GM23338 (cell line): ENCODE measurements at regions not wholly inside any gene's neighbourhood (a gene's known extent, or its start where the extent isn't known, plus 50 kb on each side); places are given as distances from the start of the nearest gene placed in this dataset.

Experiments
- CTCF ChIP-seq, 2 experiments: fragments of 200-600 bp in 1 of 2; sonication (generic) in 1 of 2; conservative IDR thresholded peaks; 2 replicates each; pipeline versions ENCODE4 v1.5.1 to v1.6.1; 2016 to 2017; ENCODE audit warnings: antibody characterized with exemption in 2 of 2, low read depth in 2 of 2, mild to moderate bottlenecking in 2 of 2, moderate library complexity in 1 of 2
- EZH2phosphoT487 ChIP-seq: fragments of 200-600 bp; sonication (generic); IDR thresholded peaks from one replicate; pipeline ENCODE4 v1.8.1; 2018; ENCODE audit warnings: antibody characterized with exemption; ENCODE audit not compliant: unreplicated experiment
- POLR2AphosphoS5 ChIP-seq: IDR thresholded peaks from 2 replicates; pipeline ENCODE4 v1.6.1; 2016; ENCODE audit warnings: antibody characterized with exemption, low read depth
- REST ChIP-seq: IDR thresholded peaks from one replicate; pipeline ENCODE4 v1.6.1; 2018; ENCODE audit warnings: antibody characterized with exemption; ENCODE audit not compliant: unreplicated experiment
- ZNF114 ChIP-seq: fragments of 250-450 bp; sonication (Bioruptor Pico); IDR thresholded peaks from 2 replicates; pipeline ENCODE4 v1.5.0; 2020; ENCODE audit warnings: mild to moderate bottlenecking, moderate library complexity

- TF ChIP-seq EZH2phosphoT487, result no peak
- no peak for TF ChIP-seq CTCF (conservative IDR thresholded peaks at IDR 0.05; ENCODE audit: low read depth in 2 of 2)
- TF ChIP-seq ZNF114 (CRISPR knock-in tag), result no peak
- TF ChIP-seq POLR2AphosphoS5, result no peak
- no peak for TF ChIP-seq REST
Measured at GRCh38 chr2:136167721-136168475, 49.9 kb upstream of the CXCR4 start.
